HG03045 (cell line): ENCODE measurements at regions not wholly inside any gene's neighbourhood (a gene's known extent, or its start where the extent isn't known, plus 50 kb on each side); places are given as distances from the start of the nearest gene placed in this dataset.
"Not testable (repeated sequence)": the region's sequence is repeated elsewhere in the genome, so short reads cannot be mapped to it uniquely, and the experiment has no call there.

Experiments used
- ATAC-seq: cut with Tn5 transposase; IDR thresholded peaks from one replicate; pipeline ENCODE4 v1.9.1; 2021; ENCODE audit warnings: mild to moderate bottlenecking, moderate library complexity; ENCODE audit not compliant: unreplicated experiment

- no peak for ATAC-seq
Observed at GRCh38 chr4:38278255-38278654, 318.1 kb downstream of the PTTG2 start.

GRCh38 chr4:38279077-38279476 lies 318.9 kb downstream of the PTTG2 start:
- ATAC-seq: no peak

GRCh38 chr4:38279650-38280322 lies 319.6 kb downstream of the PTTG2 start:
- ATAC-seq: no peak

- no peak for ATAC-seq
Observed at GRCh38 chr4:38280323-38280706, 320.1 kb downstream of the PTTG2 start.

- no peak for ATAC-seq
Observed at GRCh38 chr4:38281371-38282071, 321.3 kb downstream of the PTTG2 start.

GRCh38 chr4:38283724-38284123 lies 323.5 kb downstream of the PTTG2 start:
- ATAC-seq: no peak

- ATAC-seq: no peak
Observed at GRCh38 chr4:38284294-38285030, 324.3 kb downstream of the PTTG2 start.

- no peak for ATAC-seq
Observed at GRCh38 chr4:38287101-38287851, 327.1 kb downstream of the PTTG2 start.

- no peak for ATAC-seq
Observed at GRCh38 chr4:38289553-38289952, 329.4 kb downstream of the PTTG2 start.

GRCh38 chr4:38290366-38290765 lies 330.2 kb downstream of the PTTG2 start:
- no peak for ATAC-seq

- no peak for ATAC-seq
Observed at GRCh38 chr4:38290914-38291313, 330.7 kb downstream of the PTTG2 start.

GRCh38 chr4:38292529-38292928 lies 332.3 kb downstream of the PTTG2 start:
- no peak for ATAC-seq

- ATAC-seq: no peak
Observed at GRCh38 chr4:38294238-38294637, 334.0 kb downstream of the PTTG2 start.

GRCh38 chr4:38297061-38297460 lies 336.9 kb downstream of the PTTG2 start:
- no peak for ATAC-seq

- ATAC-seq: no peak
Observed at GRCh38 chr4:38298868-38299713, 338.9 kb downstream of the PTTG2 start.

- no peak for ATAC-seq
Observed at GRCh38 chr4:38302910-38303309, 342.7 kb downstream of the PTTG2 start.

- ATAC-seq: not testable (repeated sequence)
Observed at GRCh38 chr4:38304460-38304859, 344.3 kb downstream of the PTTG2 start.

- peak; percentile 38 for ATAC-seq
Observed at GRCh38 chr4:38306482-38307071, 346.4 kb downstream of the PTTG2 start.

- no peak for ATAC-seq
Observed at GRCh38 chr4:38308728-38309311, 348.6 kb downstream of the PTTG2 start.

GRCh38 chr4:38309471-38309870 lies 349.3 kb downstream of the PTTG2 start:
- ATAC-seq: no peak
